ENCODE measurements at regions not wholly inside any gene's neighbourhood (a gene's known extent, or its start where the extent isn't known, plus 50 kb on each side); places are given as distances from the start of the nearest gene placed in this dataset.

GRCh38 chr3:44045476-44046275, 196.0 kb upstream of the TOPAZ1 start:
- H4K20me1 ChIP-seq (ENCODE audit: control insufficient read depth, insufficient read depth, insufficient read length), result no peaks in the 10 kb centered on the region
- H2BK120ac ChIP-seq (ENCODE audit: low read depth, low read length, poor library complexity, severe bottlenecking), result no peak overlapping the region
- H2AFZ ChIP-seq (ENCODE audit: low read length), result no peak overlapping the region
- no peak overlapping the region for H3K4ac ChIP-seq (ENCODE audit: low read depth, low read length)
- no peak for TF ChIP-seq CTCF (conservative IDR thresholded peaks at IDR 0.05)
- H3K23ac ChIP-seq (ENCODE audit: insufficient read length, low read depth, low read length), result no peak overlapping the region
- Mint-ChIP-seq H3K36me3 (ENCODE audit: insufficient read depth in 1 of 3, low read depth in 3 of 3) (peaks cover 0 to 6% (median 2%) of the 10 kb centered on the region in 3 experiments; a peak in 1 of 7 replicates), H3K27ac (no peak overlapping the region), H3K4me3 (no peak overlapping the region), H3K4me1 (peaks cover 18 to 19% of the 10 kb centered on the region in 2 experiments), H3K9me3 (peaks cover 6% of the 10 kb centered on the region in 2 experiments; a peak in 3 of 5 replicates), H3K27me3 (ENCODE audit: low read depth) (no peaks in the 10 kb centered on the region; the same call in 1 of the 2 replicates)
- no peak overlapping the region for H3K18ac ChIP-seq (ENCODE audit: insufficient read length, low read depth, low read length)
- peaks cover 6% of the 10 kb centered on the region; the same call in 1 of the 2 replicates for H3K4me1 ChIP-seq (ENCODE audit: insufficient read depth, low read length)
- H3K14ac ChIP-seq (ENCODE audit: insufficient read depth, low read length), result no peak overlapping the region
- no peak overlapping the region for H3K27ac ChIP-seq (ENCODE audit: insufficient read length, low read depth, low read length)
- H3K9me3 ChIP-seq (ENCODE audit: control insufficient read depth, low read depth, low read length), result no peaks in the 10 kb centered on the region
- H3K27me3 ChIP-seq (ENCODE audit: insufficient read depth, low read length), result no peaks in the 10 kb centered on the region
- H3K9ac ChIP-seq (ENCODE audit: extremely low read depth, insufficient read length, low read length), result no peak overlapping the region
- DNase-seq, result no peak
- no peak overlapping the region for H3T11ph ChIP-seq (ENCODE audit: low read length)
- no peak overlapping the region for H2AK5ac ChIP-seq (ENCODE audit: insufficient read length, low read length)
- no peak overlapping the region for H3K4me2 ChIP-seq (ENCODE audit: insufficient read depth, insufficient read length, low read length)
- H2BK15ac ChIP-seq (ENCODE audit: low read depth, low read length), result no peak overlapping the region
- WGBS (ENCODE audit: extremely low coverage, insufficient read length, low lambda C conversion rate), result no CpG with 5 or more reads among the region's 4 CpGs
- H2BK12ac ChIP-seq (ENCODE audit: insufficient read length, low read depth, low read length), result no peak overlapping the region
- no peak overlapping the region for H2BK5ac ChIP-seq (ENCODE audit: insufficient read length, low read length)
- H4K5ac ChIP-seq (ENCODE audit: insufficient read length, low read depth, low read length), result no peak overlapping the region
- H3K79me1 ChIP-seq (ENCODE audit: insufficient read depth, low read depth, low read length, poor library complexity, severe bottlenecking), result no peaks in the 10 kb centered on the region
- no peaks in the 10 kb centered on the region for H3K23me2 ChIP-seq (ENCODE audit: insufficient read length, low read depth, low read length, poor library complexity, severe bottlenecking)
- H2BK20ac ChIP-seq (ENCODE audit: low read depth, low read length, poor library complexity, severe bottlenecking), result no peak overlapping the region
- H3K56ac ChIP-seq (ENCODE audit: insufficient read length, low read depth, low read length), result no peak overlapping the region
- no peak overlapping the region for H4K91ac ChIP-seq (ENCODE audit: insufficient read length, low read depth, low read length)
- no peak overlapping the region for H4K8ac ChIP-seq (replicated peaks; ENCODE audit: insufficient read length, low read depth, low read length)
- H3K79me2 ChIP-seq (ENCODE audit: insufficient read depth, low read length), result no peaks in the 10 kb centered on the region

All from H9 (cell line).